ENCODE measurements at regions not wholly inside any gene's neighbourhood (a gene's known extent, or its start where the extent isn't known, plus 50 kb on each side); places are given as distances from the start of the nearest gene placed in this dataset.

GRCh38 chr10:128206676-128207075 lies 80.5 kb upstream of the MKI67 start:
- H3K36me3 ChIP-seq (ENCODE audit: control insufficient read depth in 3 of 3, insufficient read depth in 3 of 3, low read length in 3 of 3): no peaks in the 10 kb centered on the region
- no peaks in the 10 kb centered on the region for H3K9me3 ChIP-seq (ENCODE audit: control insufficient read depth in 3 of 3, low read length in 3 of 3)
- no peak overlapping the region for H3K27ac ChIP-seq (ENCODE audit: low read depth, low read length)
- no peak overlapping the region for H3K4me3 ChIP-seq (ENCODE audit: low read length in 3 of 3)
- peaks cover 0 to 4% (median 0%) of the 10 kb centered on the region in 3 donors for H3K4me1 ChIP-seq (ENCODE audit: control insufficient read depth in 3 of 3, insufficient read depth in 3 of 3, low read length in 3 of 3)
- no peak overlapping the region for H3K9ac ChIP-seq (ENCODE audit: low read depth in 1 of 3, low read length in 3 of 3)
- peaks cover 14 to 27% (median 24%) of the 10 kb centered on the region in 3 donors for H3K27me3 ChIP-seq (ENCODE audit: control insufficient read depth in 3 of 3, insufficient read depth in 3 of 3, low read length in 3 of 3)

DNA sequence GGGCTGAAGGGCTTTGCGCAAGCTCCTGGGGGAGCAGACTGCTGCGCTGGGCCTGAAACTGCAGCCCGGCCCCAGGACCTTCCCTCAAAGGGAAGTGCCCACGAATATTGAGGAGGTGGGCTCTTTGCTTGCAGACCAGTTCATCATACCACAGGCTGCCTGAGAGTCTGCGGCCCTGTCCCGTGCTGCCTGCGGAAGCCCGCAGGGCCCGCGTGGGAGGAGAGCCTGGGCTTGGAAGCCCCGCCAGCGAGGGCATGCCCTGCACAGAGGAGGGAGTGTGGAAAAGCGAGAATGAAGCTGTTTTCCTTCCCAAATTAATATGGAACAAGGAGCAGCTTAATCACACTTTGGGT lies 83.6 kb upstream of the MKI67 start:
- Histone ChIP-seq H3K27ac (ENCODE audit: low read depth, low read length) (no peak overlapping the region), H3K27me3 (ENCODE audit: control insufficient read depth in 3 of 3, insufficient read depth in 3 of 3, low read length in 3 of 3) (peaks cover 14 to 27% (median 24%) of the 10 kb centered on the region in 3 donors), H3K9ac (ENCODE audit: low read depth in 1 of 3, low read length in 3 of 3) (no peak overlapping the region), H3K4me3 (ENCODE audit: low read length in 3 of 3) (peak overlapping the region in 2 of 3 donors; percentile 22 to 48), H3K36me3 (ENCODE audit: control insufficient read depth in 3 of 3, insufficient read depth in 3 of 3, low read length in 3 of 3) (no peaks in the 10 kb centered on the region), H3K9me3 (ENCODE audit: control insufficient read depth in 3 of 3, low read length in 3 of 3) (no peaks in the 10 kb centered on the region), H3K4me1 (ENCODE audit: control insufficient read depth in 3 of 3, insufficient read depth in 3 of 3, low read length in 3 of 3) (peaks cover 0 to 7% (median 2%) of the 10 kb centered on the region in 3 donors)

- Histone ChIP-seq H3K4me1 (ENCODE audit: control insufficient read depth in 3 of 3, insufficient read depth in 3 of 3, low read length in 3 of 3) (peaks cover 0 to 7% (median 2%) of the 10 kb centered on the region in 3 donors), H3K27me3 (ENCODE audit: control insufficient read depth in 3 of 3, insufficient read depth in 3 of 3, low read length in 3 of 3) (peaks cover 11 to 27% (median 24%) of the 10 kb centered on the region in 3 donors), H3K9me3 (ENCODE audit: control insufficient read depth in 3 of 3, low read length in 3 of 3) (no peaks in the 10 kb centered on the region), H3K9ac (ENCODE audit: low read depth in 1 of 3, low read length in 3 of 3) (peak overlapping the region in 2 of 3 donors; percentile 53 to 64), H3K27ac (ENCODE audit: low read depth, low read length) (no peak overlapping the region), H3K36me3 (ENCODE audit: control insufficient read depth in 3 of 3, insufficient read depth in 3 of 3, low read length in 3 of 3) (no peaks in the 10 kb centered on the region), H3K4me3 (ENCODE audit: low read length in 3 of 3) (peak overlapping the region; percentile 40 to 54 (median 52))
Observed at GRCh38 chr10:128210215-128211063, 84.2 kb upstream of the MKI67 start.

DNA sequence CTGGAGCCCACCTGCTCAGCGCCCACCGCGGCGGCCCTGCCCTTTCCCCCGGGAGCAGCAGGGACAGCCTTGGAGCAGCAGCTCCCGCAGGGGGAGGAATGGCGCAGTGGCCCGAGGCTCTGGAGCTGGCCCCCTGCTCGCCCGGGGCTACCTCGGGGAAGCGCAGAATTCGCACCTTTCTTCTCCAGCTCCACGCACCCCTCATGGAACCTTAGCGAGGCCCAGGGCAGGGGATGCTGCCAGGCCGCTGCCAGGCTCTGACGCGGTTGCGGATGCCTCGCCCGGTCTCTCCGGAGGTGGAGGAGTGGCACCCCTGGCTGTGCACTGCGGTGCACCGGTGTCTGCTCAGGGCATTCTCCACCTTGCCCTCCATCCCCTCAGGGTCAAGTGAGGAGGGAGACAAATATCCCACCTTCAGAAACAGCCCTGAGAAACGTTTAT lies 84.9 kb upstream of the MKI67 start:
- H3K27me3 ChIP-seq (ENCODE audit: control insufficient read depth in 3 of 3, insufficient read depth in 3 of 3, low read length in 3 of 3): peaks cover 11 to 25% (median 23%) of the 10 kb centered on the region in 3 donors
- no peak overlapping the region for H3K9ac ChIP-seq (ENCODE audit: low read depth in 1 of 3, low read length in 3 of 3)
- H3K36me3 ChIP-seq (ENCODE audit: control insufficient read depth in 3 of 3, insufficient read depth in 3 of 3, low read length in 3 of 3): no peaks in the 10 kb centered on the region
- no peak overlapping the region for H3K4me3 ChIP-seq (ENCODE audit: low read length in 3 of 3)
- no peaks in the 10 kb centered on the region for H3K9me3 ChIP-seq (ENCODE audit: control insufficient read depth in 3 of 3, low read length in 3 of 3)
- H3K4me1 ChIP-seq (ENCODE audit: control insufficient read depth in 3 of 3, insufficient read depth in 3 of 3, low read length in 3 of 3): peaks cover 0 to 7% (median 2%) of the 10 kb centered on the region in 3 donors
- no peak overlapping the region for H3K27ac ChIP-seq (ENCODE audit: low read depth, low read length)

DNA sequence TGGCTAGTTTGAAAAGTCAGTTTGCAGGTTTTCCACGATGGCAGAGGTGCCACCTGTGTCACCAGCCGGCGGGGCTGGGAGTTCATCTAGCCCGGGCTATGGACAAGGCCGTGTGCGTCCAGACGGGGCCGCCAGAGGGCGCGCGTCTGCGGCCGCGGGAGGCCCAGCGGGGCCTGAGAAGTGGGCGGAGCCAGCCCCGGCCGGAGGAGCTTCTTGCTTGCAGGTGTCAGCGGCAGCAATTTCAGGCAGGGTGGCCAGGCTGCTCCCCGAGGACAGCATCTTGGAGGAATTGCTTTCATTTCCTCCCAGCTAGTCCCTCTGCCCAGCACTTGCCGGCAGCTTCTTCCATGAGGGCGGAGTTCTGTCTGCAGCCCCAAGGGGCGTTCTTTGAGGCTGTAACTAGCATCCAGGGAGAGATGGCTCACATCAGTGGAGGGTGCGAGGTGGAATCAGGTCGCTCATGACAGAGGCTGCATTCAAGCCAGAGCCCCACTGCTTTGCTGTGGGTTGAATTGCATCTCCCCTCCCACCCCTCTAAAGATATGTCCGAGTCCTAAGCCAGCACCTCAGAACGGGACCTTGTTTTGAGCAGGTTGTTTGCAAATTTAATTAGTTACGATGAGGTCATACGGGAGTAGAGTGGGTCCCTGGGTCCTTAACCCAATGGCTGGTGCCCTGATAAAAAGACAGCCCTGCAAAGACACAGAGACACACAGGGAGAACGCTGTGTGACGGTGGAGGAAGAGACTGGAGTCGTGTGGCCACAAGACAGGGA lies 85.9 kb upstream of the MKI67 start:
- H3K4me3 ChIP-seq (ENCODE audit: low read length in 3 of 3): peak overlapping the region; percentile 43 to 56 (median 49)
- no peaks in the 10 kb centered on the region for H3K36me3 ChIP-seq (ENCODE audit: control insufficient read depth in 3 of 3, insufficient read depth in 3 of 3, low read length in 3 of 3)
- H3K4me1 ChIP-seq (ENCODE audit: control insufficient read depth in 3 of 3, insufficient read depth in 3 of 3, low read length in 3 of 3): peaks cover 0 to 7% (median 2%) of the 10 kb centered on the region in 3 donors
- H3K9ac ChIP-seq (ENCODE audit: low read depth in 1 of 3, low read length in 3 of 3): no peak overlapping the region
- no peaks in the 10 kb centered on the region for H3K9me3 ChIP-seq (ENCODE audit: control insufficient read depth in 3 of 3, low read length in 3 of 3)
- H3K27me3 ChIP-seq (ENCODE audit: control insufficient read depth in 3 of 3, insufficient read depth in 3 of 3, low read length in 3 of 3): peaks cover 6 to 17% (median 13%) of the 10 kb centered on the region in 3 donors
- no peak overlapping the region for H3K27ac ChIP-seq (ENCODE audit: low read depth, low read length)

DNA sequence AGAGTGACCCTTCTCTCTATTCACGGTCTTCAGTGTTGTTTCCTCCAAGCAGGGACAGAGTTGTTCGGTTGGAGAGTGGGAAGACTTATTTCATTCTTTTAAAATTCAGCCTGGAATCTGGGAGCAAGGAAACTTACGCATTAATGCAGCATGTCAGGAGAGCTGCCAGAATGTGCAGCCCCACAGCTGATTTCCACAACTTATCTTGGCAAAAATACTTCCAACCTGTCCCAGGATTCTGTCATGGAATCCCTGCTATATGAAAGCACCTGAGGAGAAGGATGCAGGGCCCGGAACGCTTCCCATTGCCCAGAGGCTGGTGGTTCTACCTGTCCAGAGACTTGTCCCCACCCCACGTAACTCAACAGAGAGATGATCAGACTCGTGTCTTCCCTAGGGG lies 86.9 kb upstream of the MKI67 start:
- Histone ChIP-seq H3K9ac (ENCODE audit: low read depth in 1 of 3, low read length in 3 of 3) (no peak overlapping the region), H3K27ac (ENCODE audit: low read depth, low read length) (no peak overlapping the region), H3K4me1 (ENCODE audit: control insufficient read depth in 3 of 3, insufficient read depth in 3 of 3, low read length in 3 of 3) (peaks cover 0 to 7% (median 2%) of the 10 kb centered on the region in 3 donors), H3K4me3 (ENCODE audit: low read length in 3 of 3) (no peak overlapping the region), H3K27me3 (ENCODE audit: control insufficient read depth in 3 of 3, insufficient read depth in 3 of 3, low read length in 3 of 3) (peaks cover 0 to 14% (median 7%) of the 10 kb centered on the region in 3 donors), H3K36me3 (ENCODE audit: control insufficient read depth in 3 of 3, insufficient read depth in 3 of 3, low read length in 3 of 3) (no peaks in the 10 kb centered on the region), H3K9me3 (ENCODE audit: control insufficient read depth in 3 of 3, low read length in 3 of 3) (no peaks in the 10 kb centered on the region)

DNA sequence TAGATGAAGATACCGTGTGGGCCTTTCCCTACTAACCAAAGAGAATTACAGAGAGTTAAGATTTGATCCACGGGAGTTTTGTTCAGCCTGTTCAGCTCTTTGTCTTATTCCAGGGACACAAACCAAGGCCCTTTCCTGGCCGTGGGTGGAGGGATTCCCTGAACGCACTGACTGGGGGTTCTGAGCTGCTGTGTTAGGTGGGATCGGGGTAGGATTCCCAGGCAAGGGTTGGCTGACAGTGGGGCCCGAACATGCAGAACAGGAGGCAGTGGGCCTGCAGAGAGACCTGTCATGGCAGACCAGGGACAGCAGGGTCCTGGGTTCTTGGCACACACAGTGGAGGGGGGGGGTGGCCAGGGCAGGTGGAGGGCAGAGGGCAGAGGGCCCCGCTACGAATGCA lies 89.5 kb upstream of the MKI67 start:
- no peaks in the 10 kb centered on the region for H3K36me3 ChIP-seq (ENCODE audit: control insufficient read depth in 3 of 3, insufficient read depth in 3 of 3, low read length in 3 of 3)
- H3K27me3 ChIP-seq (ENCODE audit: control insufficient read depth in 3 of 3, insufficient read depth in 3 of 3, low read length in 3 of 3): peaks cover 0 to 3% (median 0%) of the 10 kb centered on the region in 3 donors
- no peaks in the 10 kb centered on the region for H3K9me3 ChIP-seq (ENCODE audit: control insufficient read depth in 3 of 3, low read length in 3 of 3)
- peaks cover 0 to 3% (median 2%) of the 10 kb centered on the region in 3 donors for H3K4me1 ChIP-seq (ENCODE audit: control insufficient read depth in 3 of 3, insufficient read depth in 3 of 3, low read length in 3 of 3)
- H3K27ac ChIP-seq (ENCODE audit: low read depth, low read length): no peak overlapping the region
- H3K4me3 ChIP-seq (ENCODE audit: low read length in 3 of 3): no peak overlapping the region
- H3K9ac ChIP-seq (ENCODE audit: low read depth in 1 of 3, low read length in 3 of 3): no peak overlapping the region

- Histone ChIP-seq H3K9me3 (ENCODE audit: control insufficient read depth in 3 of 3, low read length in 3 of 3) (no peaks in the 10 kb centered on the region), H3K27me3 (ENCODE audit: control insufficient read depth in 3 of 3, insufficient read depth in 3 of 3, low read length in 3 of 3) (peaks cover under 1 to 8% (median 3%) of the 10 kb centered on the region in 3 donors), H3K4me1 (ENCODE audit: control insufficient read depth in 3 of 3, insufficient read depth in 3 of 3, low read length in 3 of 3) (peaks cover 0 to 1% (median 0%) of the 10 kb centered on the region in 3 donors), H3K36me3 (ENCODE audit: control insufficient read depth in 3 of 3, insufficient read depth in 3 of 3, low read length in 3 of 3) (no peaks in the 10 kb centered on the region), H3K27ac (ENCODE audit: low read depth, low read length) (no peak overlapping the region), H3K4me3 (ENCODE audit: low read length in 3 of 3) (no peak overlapping the region), H3K9ac (ENCODE audit: low read depth in 1 of 3, low read length in 3 of 3) (no peak overlapping the region)
Observed at GRCh38 chr10:128217136-128217535, 90.9 kb upstream of the MKI67 start.

GRCh38 chr10:128218161-128218560 lies 91.9 kb upstream of the MKI67 start:
- H3K4me3 ChIP-seq (ENCODE audit: low read length in 3 of 3): no peak overlapping the region
- no peaks in the 10 kb centered on the region for H3K9me3 ChIP-seq (ENCODE audit: control insufficient read depth in 3 of 3, low read length in 3 of 3)
- H3K9ac ChIP-seq (ENCODE audit: low read depth in 1 of 3, low read length in 3 of 3): no peak overlapping the region
- H3K27me3 ChIP-seq (ENCODE audit: control insufficient read depth in 3 of 3, insufficient read depth in 3 of 3, low read length in 3 of 3): peaks cover 3 to 14% (median 6%) of the 10 kb centered on the region in 3 donors
- no peaks in the 10 kb centered on the region for H3K4me1 ChIP-seq (ENCODE audit: control insufficient read depth in 3 of 3, insufficient read depth in 3 of 3, low read length in 3 of 3)
- H3K27ac ChIP-seq (ENCODE audit: low read depth, low read length): no peak overlapping the region
- H3K36me3 ChIP-seq (ENCODE audit: control insufficient read depth in 3 of 3, insufficient read depth in 3 of 3, low read length in 3 of 3): no peaks in the 10 kb centered on the region

DNA sequence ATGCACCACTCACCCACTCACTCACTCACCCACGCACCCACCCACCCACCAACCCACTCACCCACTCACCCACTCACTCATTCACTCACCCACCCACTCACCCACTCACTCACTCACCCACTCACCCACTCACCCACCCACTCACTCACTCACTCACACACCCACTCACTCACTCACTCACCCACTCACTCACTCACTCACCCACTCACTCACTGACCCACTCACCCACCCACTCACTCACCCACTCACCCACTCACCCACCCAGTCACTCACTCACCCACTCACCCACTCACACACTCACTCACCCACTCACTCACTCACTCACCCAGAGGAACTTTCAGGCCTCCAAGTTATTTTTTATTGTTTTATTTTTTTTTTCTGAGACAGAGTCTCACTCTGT lies 93.1 kb upstream of the MKI67 start:
- Histone ChIP-seq H3K4me1 (ENCODE audit: control insufficient read depth in 3 of 3, insufficient read depth in 3 of 3, low read length in 3 of 3) (no peaks in the 10 kb centered on the region), H3K4me3 (ENCODE audit: low read length in 3 of 3) (no peak overlapping the region), H3K36me3 (ENCODE audit: control insufficient read depth in 3 of 3, insufficient read depth in 3 of 3, low read length in 3 of 3) (no peaks in the 10 kb centered on the region), H3K9ac (ENCODE audit: low read depth in 1 of 3, low read length in 3 of 3) (no peak overlapping the region), H3K27ac (ENCODE audit: low read depth, low read length) (no peak overlapping the region), H3K9me3 (ENCODE audit: control insufficient read depth in 3 of 3, low read length in 3 of 3) (no peaks in the 10 kb centered on the region), H3K27me3 (ENCODE audit: control insufficient read depth in 3 of 3, insufficient read depth in 3 of 3, low read length in 3 of 3) (peaks cover 3 to 14% (median 6%) of the 10 kb centered on the region in 3 donors)

Data from skeletal muscle tissue (tissue), 3 donors.